ENCODE measurements at regions not wholly inside any gene's neighbourhood (a gene's known extent, or its start where the extent isn't known, plus 50 kb on each side); places are given as distances from the start of the nearest gene placed in this dataset.

- H3K27ac ChIP-seq: no peak overlapping the region
- H3K4me1 ChIP-seq: no peaks in the 10 kb centered on the region
- H3K36me3 ChIP-seq (ENCODE audit: low read depth, missing control alignments): no peaks in the 10 kb centered on the region
- H3K9me3 ChIP-seq: no peaks in the 10 kb centered on the region
- no peak overlapping the region for H3K4me3 ChIP-seq
- intact Hi-C loops (cut with DNase I; ENCODE audit: low total_unique reads): no loop called here
- DNase-seq: no peak
- TF ChIP-seq POLR2A (IDR thresholded peaks at IDR 0.05) (no peak), CTCF (IDR thresholded peaks at IDR 0.05) (no peak)
- no peaks in the 10 kb centered on the region for H3K27me3 ChIP-seq
- 82 to 92% methylated on average over 6 to 9 of the region's 9 CpGs for WGBS, 2 donors
Observed at GRCh38 chr11:116124922-116125714, 620.9 kb upstream of the CADM1 start.

- no peak for DNase-seq
- no peak for TF ChIP-seq CTCF (IDR thresholded peaks at IDR 0.05)
- no peak for TF ChIP-seq POLR2A (IDR thresholded peaks at IDR 0.05)
- Histone ChIP-seq H3K4me3 (no peak overlapping the region), H3K9me3 (no peaks in the 10 kb centered on the region), H3K4me1 (no peaks in the 10 kb centered on the region), H3K27ac (no peak overlapping the region), H3K36me3 (ENCODE audit: low read depth, missing control alignments) (no peaks in the 10 kb centered on the region), H3K27me3 (no peaks in the 10 kb centered on the region)
- 95 to 96% methylated on average over 3 to 5 of the region's 5 CpGs for WGBS, 2 donors
- intact Hi-C loops (cut with DNase I; ENCODE audit: low total_unique reads): no loop called here
Observed at GRCh38 chr11:116123739-116124138, 619.5 kb upstream of the CADM1 start.

- no peak overlapping the region for H3K4me3 ChIP-seq
- H3K27me3 ChIP-seq: no peaks in the 10 kb centered on the region
- no peaks in the 10 kb centered on the region for H3K36me3 ChIP-seq (ENCODE audit: low read depth, missing control alignments)
- H3K27ac ChIP-seq: no peak overlapping the region
- 90 to 91% methylated on average over 8 of the region's 8 CpGs for WGBS, 2 donors
- no peak for DNase-seq
- H3K9me3 ChIP-seq: no peaks in the 10 kb centered on the region
- no peaks in the 10 kb centered on the region for H3K4me1 ChIP-seq
- no peak for TF ChIP-seq CTCF (IDR thresholded peaks at IDR 0.05)
- no peak for TF ChIP-seq POLR2A (IDR thresholded peaks at IDR 0.05)
- intact Hi-C loops (cut with DNase I; ENCODE audit: low total_unique reads): no loop called here
Observed at GRCh38 chr11:116122697-116123472, 618.7 kb upstream of the CADM1 start.

GRCh38 chr11:116119158-116119557 is 614.9 kb upstream of the CADM1 start:
- Histone ChIP-seq H3K4me3 (no peak overlapping the region), H3K27ac (no peak overlapping the region), H3K36me3 (ENCODE audit: low read depth, missing control alignments) (no peaks in the 10 kb centered on the region), H3K9me3 (no peaks in the 10 kb centered on the region), H3K27me3 (no peaks in the 10 kb centered on the region), H3K4me1 (no peaks in the 10 kb centered on the region)
- intact Hi-C loops (cut with DNase I; ENCODE audit: low total_unique reads): no loop called here
- WGBS, 2 donors: 94 to 95% methylated on average over 11 of the region's 11 CpGs
- TF ChIP-seq POLR2A (IDR thresholded peaks at IDR 0.05): no peak
- TF ChIP-seq CTCF (IDR thresholded peaks at IDR 0.05): no peak
- DNase-seq: no peak
